GM18519 (cell line): ENCODE measurements at regions not wholly inside any gene's neighbourhood (a gene's known extent, or its start where the extent isn't known, plus 50 kb on each side); places are given as distances from the start of the nearest gene placed in this dataset.

ENCODE experiments used
- ATAC-seq: cut with Tn5 transposase; IDR thresholded peaks from one replicate; pipeline ENCODE4 v1.9.1; 2021; ENCODE audit warnings: mild to moderate bottlenecking, moderate library complexity; ENCODE audit not compliant: unreplicated experiment, low FRiP score

DNA sequence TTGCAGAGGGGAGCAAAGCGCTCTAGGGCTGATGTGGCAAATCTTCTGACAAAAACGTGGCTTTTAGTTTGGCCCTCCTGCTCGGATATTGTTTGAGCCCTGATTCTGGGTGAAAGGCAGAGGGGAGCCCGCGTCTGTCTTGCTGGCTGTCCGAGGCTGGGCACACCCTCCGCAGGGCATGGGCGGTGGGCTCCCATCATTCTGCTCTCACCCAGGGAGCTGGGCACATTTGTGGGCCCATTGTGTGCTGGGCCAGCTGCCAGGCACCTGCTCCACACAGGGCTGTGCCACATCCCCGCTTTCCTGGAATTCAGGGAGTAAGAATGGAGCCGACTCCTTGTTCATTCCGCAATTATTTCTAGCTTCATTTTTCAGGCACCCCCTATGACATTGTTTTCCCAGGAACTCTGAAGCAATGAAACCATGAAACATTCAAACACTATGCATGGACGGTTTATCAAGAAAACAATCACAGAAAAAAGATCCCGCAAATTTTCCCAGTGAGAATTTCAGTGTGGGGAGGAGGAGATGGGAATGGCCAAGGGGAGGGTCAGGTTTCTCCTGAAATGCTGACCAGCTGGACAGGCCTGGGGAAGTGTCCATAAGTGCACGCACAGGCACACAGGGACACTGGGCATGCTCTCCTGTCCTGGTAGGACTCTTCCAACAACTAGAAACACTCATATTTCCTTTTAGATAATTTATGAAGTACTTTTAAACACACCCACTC, 341.1 kb downstream of the CXCL12 start:
- no peak for ATAC-seq

DNA sequence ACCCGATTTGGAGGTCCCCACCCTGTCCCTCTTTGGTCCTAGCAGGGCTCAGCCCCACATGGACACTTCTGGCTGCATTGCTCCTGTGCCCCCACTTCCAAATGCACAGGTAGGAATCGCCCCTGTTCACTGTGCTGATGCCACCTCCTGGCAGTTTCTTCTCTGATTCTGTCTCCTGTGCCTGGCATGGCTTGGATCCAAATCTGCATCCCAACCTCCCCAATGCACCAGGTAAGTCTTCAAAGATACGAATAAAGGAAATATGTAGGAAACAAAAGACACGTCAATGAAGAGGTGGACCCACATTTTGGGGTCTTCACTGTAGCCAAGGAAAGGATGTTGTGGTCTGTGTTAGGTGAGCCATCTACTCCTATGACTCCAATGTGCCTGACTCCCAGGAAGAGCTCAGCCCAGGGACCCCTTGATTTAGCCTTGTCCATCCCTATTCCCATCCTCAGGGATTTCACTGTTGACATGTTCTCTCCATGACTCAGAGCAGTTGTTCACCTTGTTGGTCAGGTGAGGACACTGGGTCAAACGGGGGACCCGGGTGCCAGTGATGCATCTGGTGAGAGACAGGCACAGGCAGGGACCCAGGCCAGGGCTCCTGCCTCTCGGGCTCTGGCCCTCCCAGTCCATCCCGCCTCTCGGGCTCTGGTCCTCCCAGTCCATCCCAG, 341.8 kb downstream of the CXCL12 start:
- ATAC-seq, result no peak

DNA sequence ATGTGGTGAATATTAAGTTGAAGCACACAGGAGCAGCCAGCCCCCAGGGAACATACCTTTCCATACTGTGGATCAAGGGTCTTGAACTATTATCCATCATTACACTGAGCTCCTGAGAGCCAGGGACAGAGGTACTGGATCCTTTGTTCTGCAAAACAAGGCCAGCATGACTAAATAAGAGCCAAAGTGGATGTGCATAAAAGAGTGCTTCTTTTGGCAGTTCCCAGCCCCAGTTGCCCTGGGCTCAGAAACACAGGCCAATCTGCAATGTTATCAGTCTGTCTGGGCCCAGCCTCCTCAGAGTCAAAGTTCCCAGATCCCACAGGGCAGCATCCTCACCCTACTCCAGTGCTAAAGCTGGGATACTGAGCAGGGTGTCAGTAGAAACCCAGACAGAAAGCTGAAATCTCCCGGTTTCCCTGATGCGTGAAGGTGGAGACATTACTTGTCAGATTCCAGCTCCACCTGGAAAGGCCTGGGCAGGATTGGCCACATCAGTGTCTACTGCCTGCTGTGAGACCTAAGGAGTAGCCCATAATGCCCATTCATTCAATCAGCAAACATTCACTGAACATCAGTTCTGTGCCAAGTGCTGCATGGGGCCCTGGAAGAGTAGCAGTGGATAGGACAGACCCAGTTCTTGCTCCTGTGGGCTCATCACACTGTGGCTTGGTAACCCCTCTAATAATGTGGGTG, 342.7 kb downstream of the CXCL12 start:
- no peak for ATAC-seq

DNA sequence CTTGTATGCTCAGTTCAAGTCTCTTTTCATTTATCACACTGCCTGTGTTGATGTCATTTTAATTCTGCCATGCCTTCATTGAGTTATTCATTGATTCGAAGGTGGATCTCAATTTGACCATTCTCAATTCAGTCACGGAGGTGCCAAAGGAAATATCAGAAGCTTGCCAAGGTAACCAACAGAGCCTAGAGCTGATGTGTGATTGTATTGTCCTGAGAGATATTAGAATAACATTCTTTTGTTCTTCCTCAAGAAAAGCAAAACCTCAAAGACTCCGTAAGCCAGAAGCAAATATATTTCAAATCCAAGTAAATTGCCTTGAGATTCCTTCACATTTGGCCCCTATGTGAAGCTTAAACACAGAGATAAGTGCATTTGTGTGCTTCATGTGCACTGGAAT, 345.3 kb downstream of the CXCL12 start:
- no peak for ATAC-seq

DNA sequence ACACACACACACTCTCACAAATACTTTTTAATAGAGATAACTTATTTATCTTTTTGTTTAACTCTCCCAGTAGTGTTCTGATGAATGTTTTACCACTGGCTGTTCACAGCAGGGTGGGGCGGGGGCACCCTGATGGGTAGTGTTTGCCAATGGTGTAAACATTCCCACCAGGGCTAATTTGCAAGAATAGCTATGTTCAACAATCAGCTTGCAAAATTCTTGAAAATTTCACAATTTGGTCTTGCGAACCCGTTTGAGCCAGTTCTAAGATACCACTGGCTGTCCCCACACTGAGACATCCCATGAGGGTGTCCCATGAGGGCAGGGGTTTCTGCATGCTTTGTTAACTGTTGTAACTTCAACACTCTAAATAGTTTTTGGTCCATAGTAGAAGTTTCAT, 348.5 kb downstream of the CXCL12 start:
- no peak for ATAC-seq

DNA sequence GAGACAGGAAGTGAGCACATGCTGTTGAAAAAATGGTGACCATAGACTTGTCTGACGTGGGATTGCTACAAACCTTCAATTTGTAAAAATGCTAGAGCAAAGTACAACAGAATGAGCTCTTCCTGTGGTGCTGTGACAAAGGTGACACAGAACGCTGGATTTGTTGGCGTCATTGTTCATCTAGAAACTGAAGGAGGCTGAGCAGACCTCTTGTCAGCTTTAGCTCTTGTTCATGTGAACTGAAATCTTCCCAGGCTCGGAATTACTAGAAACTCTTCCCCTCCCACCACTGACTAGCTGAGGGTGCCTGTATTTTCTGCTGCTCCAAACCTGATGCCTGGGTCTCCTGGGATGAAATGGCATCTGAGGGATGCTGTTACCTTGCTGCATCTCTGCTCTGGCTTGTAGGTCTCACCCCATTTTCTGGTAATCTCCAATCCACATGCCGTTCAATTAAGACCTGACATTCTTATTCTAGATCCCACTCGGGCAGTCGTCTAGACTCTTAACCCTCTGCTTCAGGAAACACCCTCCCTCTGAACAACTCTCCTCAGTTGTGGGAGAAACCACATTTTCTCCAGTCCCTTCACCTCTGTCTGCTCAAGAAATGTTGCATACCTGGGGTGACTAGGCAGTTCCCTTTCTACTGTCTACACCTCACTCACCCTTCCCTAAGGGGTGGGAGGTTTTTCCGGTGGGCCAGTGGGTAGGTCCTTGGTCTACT, 349.3 kb downstream of the CXCL12 start:
- no peak for ATAC-seq

DNA sequence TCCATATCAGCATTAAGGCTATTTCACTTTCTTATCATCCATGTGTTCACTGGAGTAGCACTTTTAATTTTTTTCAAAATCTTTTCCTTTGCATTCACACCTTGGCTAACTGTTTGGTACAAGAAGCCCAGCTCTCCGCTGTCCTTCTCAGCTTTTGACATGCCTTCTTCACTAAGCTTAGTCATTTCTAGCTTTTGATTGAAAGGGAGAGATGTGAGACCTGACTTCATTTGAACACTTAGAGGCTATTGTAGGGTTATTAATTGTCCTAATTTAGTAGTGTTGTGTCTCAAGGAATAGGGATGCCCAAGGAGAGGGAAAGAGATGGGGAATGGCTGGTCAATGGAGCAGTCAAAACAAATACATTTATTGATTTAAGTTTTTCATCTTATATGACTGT, 350.0 kb downstream of the CXCL12 start:
- no peak for ATAC-seq

DNA sequence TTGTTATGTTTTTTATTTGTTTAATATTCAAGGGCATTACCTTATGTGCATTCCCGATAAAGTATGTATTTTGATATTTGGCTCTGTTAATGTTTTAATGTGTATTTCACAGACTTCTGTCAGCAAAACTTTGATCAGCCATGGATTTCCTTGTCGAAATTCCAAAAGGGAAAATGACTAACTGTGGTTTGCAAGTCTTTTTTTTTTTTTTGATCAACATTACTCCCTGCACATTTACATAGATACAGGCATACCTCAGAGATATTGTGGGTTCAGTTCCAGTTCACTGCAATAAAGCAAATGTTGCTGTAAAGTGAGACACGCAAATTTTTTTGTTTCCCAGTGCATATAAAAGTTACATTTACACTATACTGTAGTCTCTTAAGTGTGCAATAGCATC, 351.9 kb downstream of the CXCL12 start:
- no peak for ATAC-seq

DNA sequence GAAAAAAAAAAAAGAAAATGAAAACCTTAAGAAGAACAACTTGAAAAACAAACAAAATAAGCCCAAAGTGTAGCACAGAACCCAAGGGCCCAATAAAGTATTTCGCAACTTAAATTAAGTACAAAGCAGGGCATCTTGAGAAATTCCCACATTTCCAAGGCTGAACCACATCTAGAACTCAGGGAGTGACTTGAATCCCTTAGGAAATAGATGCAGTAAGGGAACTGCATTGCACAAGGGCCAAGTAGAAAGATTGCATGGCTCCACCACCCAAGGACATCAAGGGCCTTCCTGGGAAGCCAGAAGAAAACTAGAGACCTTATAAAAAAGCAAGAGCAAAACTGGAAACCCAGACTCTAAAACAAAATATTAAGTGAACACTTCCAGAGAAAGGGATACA, 352.7 kb downstream of the CXCL12 start:
- no peak for ATAC-seq

DNA sequence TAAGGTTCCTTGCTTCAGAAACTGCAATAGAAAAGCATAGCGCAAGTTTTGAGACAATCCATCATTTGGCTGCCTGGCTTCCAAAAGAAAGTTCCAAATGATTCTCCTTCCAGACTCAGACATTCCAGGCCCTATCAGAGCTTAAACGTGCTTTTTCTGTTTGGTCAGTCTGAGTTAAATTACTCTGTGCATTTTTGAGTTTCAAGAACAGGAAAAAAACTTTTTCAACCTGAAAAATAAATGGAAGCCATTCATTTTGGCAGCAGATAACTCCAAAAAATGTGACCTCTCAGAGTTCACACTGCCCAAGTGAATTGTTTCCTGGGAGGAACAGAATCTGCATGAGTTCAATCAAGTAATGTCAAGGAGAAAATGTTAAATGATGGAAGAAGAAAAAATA, 354.2 kb downstream of the CXCL12 start:
- no peak for ATAC-seq

DNA sequence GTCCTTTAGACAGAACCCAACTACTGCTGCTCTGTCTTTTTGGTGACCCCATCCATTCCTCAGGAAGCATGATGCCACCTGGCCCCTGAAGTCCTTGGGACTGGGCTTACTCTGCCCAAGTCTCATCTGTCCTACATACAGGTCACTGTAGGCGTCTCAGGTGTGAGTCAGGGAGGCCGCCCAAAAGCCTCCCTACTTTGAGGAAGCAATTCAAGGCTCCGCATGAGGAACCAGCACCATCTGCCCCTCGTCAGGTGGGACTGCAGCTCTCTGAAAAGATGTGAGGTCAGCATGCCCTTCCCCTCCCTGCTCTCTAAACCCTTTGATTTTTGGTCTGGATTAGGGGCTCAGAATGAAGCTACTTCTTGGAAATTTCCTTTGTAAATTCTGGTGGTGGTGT, 354.8 kb downstream of the CXCL12 start:
- peak; percentile 89 for ATAC-seq

DNA sequence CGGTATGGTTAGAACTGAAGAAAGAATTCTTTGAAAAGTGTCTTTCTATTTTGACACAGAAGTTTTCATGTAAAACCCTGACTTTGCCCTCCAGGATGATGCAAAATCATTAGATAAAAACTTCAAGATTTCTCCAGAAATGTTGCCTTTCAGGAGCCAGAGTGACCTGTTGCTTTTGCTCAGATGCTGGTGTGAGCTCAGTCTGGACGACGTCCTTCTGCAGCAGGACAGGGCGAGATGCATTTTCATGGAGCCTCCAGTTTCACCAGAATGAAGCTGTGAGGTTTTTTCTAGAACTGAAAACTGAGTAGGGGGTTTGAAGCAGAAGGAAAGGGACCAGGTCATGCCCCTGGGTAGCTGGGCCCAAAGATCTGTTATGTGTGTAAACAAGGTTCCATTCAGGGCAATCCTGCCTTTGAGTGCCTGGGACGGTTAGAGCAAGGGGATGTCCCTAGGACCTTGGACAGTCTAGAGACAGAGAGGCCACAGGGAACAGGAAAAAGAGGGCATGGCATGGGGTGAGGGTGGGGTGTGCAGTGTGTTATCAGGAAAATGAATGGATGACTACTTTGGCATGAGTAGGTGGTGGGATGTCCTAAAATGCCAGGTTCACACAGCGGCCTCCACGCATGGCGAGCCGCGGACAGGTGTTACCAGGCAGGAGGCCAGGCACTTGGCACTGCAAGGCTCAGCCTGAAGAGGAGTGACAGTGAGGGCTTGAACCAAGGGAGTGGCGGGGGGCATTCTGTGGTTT, 356.3 kb downstream of the CXCL12 start:
- ATAC-seq, result no peak

DNA sequence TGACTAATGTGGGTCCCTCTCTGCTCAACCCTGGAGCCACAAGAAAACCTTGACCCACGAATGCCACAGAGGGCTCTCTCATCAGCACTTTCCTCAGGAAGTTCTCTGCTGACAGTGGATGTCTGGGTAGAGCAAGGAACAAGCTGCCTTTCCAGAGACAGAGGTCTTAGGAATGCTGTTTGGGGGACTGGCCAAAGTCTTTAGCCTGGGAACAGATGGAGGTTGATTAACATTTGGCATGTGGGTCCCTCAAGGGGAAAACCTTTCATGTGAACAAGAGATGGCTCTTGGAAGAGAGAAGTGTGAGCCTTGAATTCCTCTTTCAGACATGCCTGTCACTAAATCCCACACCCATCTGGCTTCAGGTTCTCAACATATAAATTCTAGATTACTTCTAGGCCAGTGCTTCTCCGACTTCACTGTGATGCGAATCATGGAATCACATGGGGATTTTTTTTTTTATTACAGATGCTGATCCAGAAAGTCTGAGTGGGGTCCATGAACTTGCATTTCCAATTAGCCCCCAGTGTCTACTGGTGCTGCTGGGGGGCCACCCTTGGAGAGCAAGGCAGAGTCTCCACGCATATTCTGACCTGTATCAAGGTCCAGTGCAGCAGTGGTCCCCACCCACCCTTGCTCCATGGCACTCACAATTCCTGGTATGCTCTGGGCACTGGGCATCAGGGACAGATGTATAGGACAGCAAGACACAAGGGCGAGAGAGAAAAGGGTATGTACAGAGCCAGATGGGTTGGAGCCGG, 360.4 kb downstream of the CXCL12 start:
- no peak for ATAC-seq

DNA sequence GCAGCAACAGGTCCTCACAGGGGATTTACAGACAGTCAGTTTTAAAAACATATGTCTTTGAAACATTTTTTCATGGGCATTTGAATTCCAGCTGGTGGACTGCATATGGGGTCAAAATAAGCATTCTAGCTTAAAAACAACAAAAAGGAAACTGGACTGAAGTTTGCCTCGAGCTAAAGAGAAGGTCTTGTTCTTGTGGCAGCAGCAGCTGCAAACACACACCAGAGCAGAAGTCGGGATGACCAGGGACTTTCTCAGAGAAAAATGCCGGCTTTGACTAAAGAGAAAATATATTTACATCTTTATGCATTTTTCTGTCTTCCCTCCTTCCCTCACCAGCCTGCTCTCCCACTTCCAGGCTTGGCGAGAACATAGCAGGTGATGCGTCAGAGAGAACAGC, 361.4 kb downstream of the CXCL12 start:
- no peak for ATAC-seq

DNA sequence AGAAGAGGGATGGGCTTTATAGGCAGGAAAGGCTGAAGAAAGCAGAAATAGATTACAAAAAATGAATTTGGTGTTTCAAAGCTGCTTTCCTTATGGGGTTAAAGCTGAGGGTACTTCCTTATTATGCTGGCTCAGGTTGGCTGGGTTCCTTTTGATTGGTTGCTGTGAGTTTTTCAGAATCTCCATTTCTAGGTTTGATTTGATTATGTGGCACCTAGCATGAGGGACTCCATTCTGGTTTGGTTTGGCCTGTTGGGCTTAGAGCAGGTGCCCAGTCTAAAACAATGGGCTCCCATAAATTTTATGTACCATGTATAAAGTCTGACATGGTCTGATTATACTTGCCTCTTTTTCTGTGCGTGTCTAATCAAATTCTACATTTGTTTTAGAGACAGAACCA, 362.7 kb downstream of the CXCL12 start:
- no peak for ATAC-seq

DNA sequence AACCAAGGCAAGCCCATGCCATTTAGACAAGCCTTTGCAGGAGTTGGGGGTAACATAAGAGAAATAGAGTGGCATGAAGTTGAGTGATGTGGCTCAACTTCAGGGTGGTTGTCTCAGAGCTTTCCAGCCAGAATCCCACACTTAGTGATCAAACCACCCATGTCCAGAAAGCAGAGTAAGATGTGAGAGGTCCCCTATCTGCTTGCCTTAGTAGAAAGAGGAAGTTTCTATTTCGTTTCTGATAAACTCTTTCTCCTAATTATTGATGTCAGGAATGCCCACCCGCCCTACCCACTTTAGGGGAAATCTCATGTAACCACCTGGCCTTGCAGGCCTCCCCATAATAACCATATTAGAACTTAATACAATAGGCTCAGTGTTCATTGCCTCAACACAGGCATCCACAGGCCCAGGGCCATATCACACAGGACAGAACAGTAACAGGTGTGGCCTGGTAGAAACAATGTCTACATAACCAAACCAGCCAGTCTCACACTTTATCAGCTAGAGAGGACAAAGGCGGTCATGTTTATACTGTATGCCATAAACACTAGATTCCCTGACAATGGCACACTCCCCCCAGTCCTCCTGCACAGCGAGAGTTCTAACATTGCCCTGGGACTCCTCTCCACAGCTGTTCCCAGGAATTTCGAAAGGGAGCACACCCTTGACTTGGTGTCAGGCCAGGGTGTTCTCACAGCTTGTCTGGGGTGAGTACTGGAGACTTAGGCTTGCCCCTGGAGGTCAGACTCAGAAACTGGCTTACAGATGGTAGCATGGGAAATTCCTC, 364.4 kb downstream of the CXCL12 start:
- no peak for ATAC-seq

DNA sequence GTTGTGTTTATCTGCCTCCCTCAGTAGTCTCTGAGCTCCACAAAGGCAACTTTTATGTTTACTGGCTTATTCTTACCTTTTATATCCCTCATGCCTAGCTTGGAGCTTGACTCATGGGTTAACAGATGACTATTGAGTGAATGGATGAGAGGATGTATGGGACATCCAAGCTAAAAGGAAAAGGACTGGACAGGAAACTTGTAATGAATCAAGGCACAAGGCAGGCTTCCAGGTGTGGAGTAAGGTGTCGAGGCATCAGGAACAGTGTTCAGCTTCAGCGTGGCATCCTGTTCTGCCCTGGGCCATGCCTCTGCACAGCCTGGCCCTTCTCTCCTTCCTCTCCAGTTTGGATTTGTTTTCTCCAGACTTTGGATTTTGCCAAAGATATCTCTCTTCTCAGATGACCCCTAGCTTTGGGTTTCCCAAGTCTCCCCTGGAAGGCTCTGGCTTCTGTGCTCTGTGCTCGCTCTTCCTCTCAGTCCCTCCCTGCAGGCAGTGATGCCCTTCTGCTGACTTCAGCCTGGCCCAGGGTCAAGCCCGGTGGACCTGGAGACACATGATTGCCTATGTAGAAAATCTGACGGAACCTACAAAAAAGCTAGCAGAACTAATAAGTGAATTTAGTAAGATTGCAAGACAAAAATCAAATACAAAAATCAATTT, 367.3 kb downstream of the CXCL12 start:
- no peak for ATAC-seq
